HG02798 (cell line): ENCODE measurements at regions not wholly inside any gene's neighbourhood (a gene's known extent, or its start where the extent isn't known, plus 50 kb on each side); places are given as distances from the start of the nearest gene placed in this dataset.

ENCODE experiments used
- ATAC-seq: cut with Tn5 transposase; IDR thresholded peaks from one replicate; pipeline ENCODE4 v1.9.1; 2021; ENCODE audit warnings: mild to moderate bottlenecking; ENCODE audit not compliant: unreplicated experiment, poor library complexity

DNA sequence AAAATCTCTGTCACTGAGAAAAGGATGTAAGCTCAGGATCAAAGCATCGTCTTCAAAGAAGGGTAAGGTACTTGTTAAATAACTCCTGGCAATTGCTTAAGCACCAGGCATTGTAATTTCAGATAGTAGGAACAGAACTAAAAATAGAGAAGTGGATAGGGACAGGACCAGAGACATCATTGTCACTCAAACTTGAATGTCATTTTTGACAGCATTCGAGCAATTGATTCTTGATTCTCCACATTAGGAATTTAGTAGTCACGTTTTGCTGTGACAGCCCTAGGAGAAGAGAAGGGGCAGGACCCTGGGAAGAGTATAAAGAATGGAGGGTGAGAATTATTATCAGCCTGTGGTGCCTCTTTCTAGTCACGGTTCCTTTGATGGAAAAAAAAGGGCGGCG is 50.1 kb upstream of the BACH2 start:
- no peak for ATAC-seq
